NCI-H2227 treated with DMSO at 0.1 percent for 48 hours (cell line): ENCODE measurements at regions not wholly inside any gene's neighbourhood (a gene's known extent, or its start where the extent isn't known, plus 50 kb on each side); places are given as distances from the start of the nearest gene placed in this dataset.

Experiments
- DNase-seq: peaks from one replicate; lab custom pipeline; 2025; lab: John Stamatoyannopoulos, UW

DNA sequence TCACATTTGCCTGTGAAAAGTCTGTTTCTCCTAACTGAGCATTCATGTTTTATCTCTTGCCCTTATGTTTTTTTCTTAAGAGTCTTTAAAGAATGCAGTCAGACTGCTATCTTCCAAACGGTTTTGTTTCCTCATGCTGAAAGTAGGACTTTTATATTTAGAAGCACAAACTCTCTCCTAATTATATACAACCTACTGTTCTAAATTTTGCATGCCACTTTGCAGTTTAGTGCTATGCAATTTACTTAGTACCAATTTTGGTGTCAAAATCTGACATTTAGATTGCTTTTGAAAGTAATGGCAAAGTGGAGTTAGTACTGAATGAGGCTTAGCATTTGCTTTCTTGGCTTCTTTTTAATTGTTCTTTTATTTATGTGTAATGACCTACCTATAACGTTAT, 55.1 kb upstream of the PCDH20 start:
- no peak for DNase-seq

DNA sequence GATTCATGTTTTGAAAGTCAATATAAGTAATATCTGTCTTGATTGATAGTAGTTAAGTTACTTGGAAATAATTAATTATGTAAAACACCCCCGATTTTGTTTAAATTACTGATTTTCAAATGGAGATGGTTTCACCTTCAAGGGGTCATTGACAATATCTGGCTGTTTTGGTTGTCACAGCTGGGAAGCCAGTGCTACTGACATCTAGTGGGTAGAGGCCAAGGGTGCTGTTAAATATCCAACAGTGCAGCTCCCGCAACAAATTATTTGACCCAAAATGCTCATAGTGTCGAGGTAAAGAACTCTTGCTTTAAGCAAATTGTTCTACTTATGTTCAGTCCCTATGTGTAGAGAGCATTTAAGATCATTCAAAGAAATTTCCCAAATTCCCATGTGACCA, 50.6 kb upstream of the PCDH20 start:
- DNase-seq: no peak
